OCI-LY3 (cell line): ENCODE measurements at regions not wholly inside any gene's neighbourhood (a gene's known extent, or its start where the extent isn't known, plus 50 kb on each side); places are given as distances from the start of the nearest gene placed in this dataset.

Experiments used
- H2AFZ ChIP-seq: fragments of 200-600, 300-600 bp; shearing (Covaris generic); 2 replicates; pipeline ENCODE4 v1.6.0; 2014; ENCODE audit warnings: antibody characterized with exemption, low read depth, low read length
- H3K27ac ChIP-seq: fragments of 200-600, 300-600 bp; sonication (generic); 2 replicates; pipeline ENCODE4 v1.5.1; 2014; ENCODE audit warnings: mild to moderate bottlenecking, low read length, moderate library complexity, mixed read lengths
- H3K27me3 ChIP-seq: fragments of 200-600, 300-600 bp; sonication (generic); 2 replicates; pipeline ENCODE4 v1.6.1; 2014; ENCODE audit warnings: low read depth, low read length, mixed read lengths
- H3K36me3 ChIP-seq: fragments of 200-600, 300-600 bp; sonication (generic); replicated peaks from 2 replicates; pipeline ENCODE3; 2014; ENCODE audit warnings: low read depth, low read length, mixed read lengths
- H3K4me1 ChIP-seq: fragments of 300-600, 200-600 bp; sonication (generic); 2 replicates; pipeline ENCODE4 v1.6.1; 2014; ENCODE audit warnings: low read length, mixed read lengths
- H3K4me2 ChIP-seq: fragments of 200-600, 300-600 bp; sonication (generic); 2 replicates; pipeline ENCODE4 v1.6.1; 2014; ENCODE audit warnings: low read length, mixed read lengths
- H3K4me3 ChIP-seq: fragments of 300-600, 200-600 bp; sonication (generic); 2 replicates; pipeline ENCODE4 v1.5.1; 2014; ENCODE audit warnings: antibody characterized with exemption, mild to moderate bottlenecking, low read length, moderate library complexity
- H3K79me2 ChIP-seq: fragments of 300-600, 200-600 bp; shearing (Covaris generic); 2 replicates; pipeline ENCODE4 v1.6.1; 2014; ENCODE audit warnings: mild to moderate bottlenecking, low read length, mixed read lengths
- H3K9ac ChIP-seq: fragments of 300-600, 200-600 bp; shearing (Covaris generic); 2 replicates; pipeline ENCODE4 v1.6.0; 2014; ENCODE audit warnings: mild to moderate bottlenecking, low read length, moderate library complexity
- H3K9me3 ChIP-seq: fragments of 200-600, 300-600 bp; shearing (Covaris generic); 2 replicates; pipeline ENCODE4 v1.6.1; 2014; ENCODE audit warnings: low read length, mixed read lengths; ENCODE audit not compliant: insufficient read depth
- H4K20me1 ChIP-seq: fragments of 200-600, 300-600 bp; sonication (generic); 2 replicates; pipeline ENCODE4 v1.6.1; 2016; ENCODE audit warnings: low read length, mixed read lengths; ENCODE audit not compliant: insufficient read depth
- CTCF ChIP-seq: fragments of 200-600, 300-600 bp; sonication (generic); IDR thresholded peaks from 2 replicates; pipeline ENCODE4 v1.5.1; 2014; ENCODE audit warnings: antibody characterized with exemption, low read length, low read depth
- EZH2phosphoT487 ChIP-seq: fragments of 200-600 bp; shearing (Covaris generic); IDR thresholded peaks from 2 replicates; pipeline ENCODE4 v1.6.1; 2018; ENCODE audit warnings: antibody characterized with exemption, mixed run types, low read depth

DNA sequence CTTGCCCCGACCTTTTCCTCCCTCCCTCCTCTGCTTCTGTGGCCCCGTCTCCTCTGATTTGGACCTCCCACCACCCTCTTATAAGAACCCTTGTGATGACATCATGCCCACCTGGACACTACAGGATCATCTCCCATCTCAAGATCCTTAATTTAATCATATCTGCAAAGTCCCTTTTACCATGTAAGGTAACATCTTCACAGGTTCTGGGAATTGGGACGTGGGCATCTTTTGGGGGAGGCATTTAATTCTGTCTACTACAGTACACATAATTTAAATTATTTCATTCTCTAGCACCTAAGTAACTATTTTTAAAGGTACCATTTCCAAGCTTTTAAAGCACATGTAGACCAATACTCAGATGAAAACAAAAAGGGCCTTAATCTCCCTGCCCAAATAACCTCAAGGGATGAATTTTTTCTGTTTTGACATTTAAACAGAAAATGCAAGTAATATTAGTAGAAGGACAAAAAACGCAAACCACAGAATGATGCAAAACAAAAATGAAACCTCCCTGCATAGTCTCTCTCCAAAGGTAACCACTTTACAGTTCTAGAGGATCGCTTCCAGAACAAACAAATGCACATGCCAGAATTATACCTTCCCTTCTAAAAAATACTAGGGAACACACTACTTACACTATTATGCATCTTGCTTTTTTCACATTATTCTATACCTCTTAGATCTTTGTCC is 222.1 kb downstream of the AACS start:
- peaks cover 60% of the 10 kb centered on the region for H3K27me3 ChIP-seq
- no peak overlapping the region for H3K4me3 ChIP-seq
- peaks cover 9% of the 10 kb centered on the region for H3K4me1 ChIP-seq
- no peaks in the 10 kb centered on the region for H3K79me2 ChIP-seq
- no peak overlapping the region for H3K9ac ChIP-seq
- no peak overlapping the region for H3K27ac ChIP-seq
- H3K4me2 ChIP-seq = peak overlapping the region; percentile 39; the same call in 1 of the 2 replicates
- no peaks in the 10 kb centered on the region for H3K9me3 ChIP-seq
- H2AFZ ChIP-seq = no peak overlapping the region
- no peak for TF ChIP-seq CTCF
- no peak for TF ChIP-seq EZH2phosphoT487
- H4K20me1 ChIP-seq = no peaks in the 10 kb centered on the region
- H3K36me3 ChIP-seq = no peaks in the 10 kb centered on the region

DNA sequence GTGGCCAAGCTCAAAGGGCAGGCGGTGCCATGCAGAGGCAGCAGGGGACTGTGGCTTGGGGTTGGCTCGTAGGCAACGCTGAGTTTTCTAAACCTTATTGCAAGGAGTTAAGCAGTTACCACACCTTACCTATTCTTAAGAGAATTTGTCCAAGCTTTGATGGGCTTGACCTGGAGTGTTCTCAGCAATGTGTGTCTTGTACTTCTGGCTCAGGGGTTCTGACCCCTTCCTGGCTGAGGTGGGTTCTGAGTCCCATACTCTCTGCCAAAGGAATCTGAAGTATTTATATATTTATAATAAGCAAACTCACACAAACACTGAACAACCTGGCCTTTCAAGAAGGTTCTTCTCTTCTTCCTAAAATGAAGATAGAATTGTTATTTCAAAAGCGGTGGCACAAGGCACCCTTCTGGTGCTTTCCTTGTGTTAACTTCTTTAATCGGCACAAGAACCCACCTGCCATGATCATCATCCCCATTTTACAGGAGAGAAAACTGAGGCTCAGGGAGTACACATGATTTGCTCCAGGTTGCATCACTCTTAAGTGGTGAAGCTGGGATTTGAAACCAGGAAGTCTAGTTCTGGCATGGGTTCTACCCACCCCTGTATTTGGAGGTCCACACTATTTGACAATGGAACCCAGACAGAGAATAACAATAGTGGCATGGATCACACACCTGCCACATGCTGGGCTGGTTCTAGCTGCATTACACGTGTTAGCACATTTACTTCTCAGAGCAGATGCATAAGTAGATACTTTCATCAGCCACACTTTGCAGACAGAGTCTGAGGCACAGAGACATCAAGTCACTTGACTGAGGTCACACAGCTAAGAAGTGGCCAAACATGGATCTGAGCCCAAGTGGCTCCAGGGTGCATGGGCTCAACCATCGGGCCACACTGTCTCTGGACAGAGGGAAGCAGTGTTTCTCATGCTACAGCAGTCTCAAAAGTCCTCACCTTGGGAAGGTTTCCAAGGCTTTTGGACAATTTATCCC is 224.0 kb downstream of the AACS start:
- Histone ChIP-seq H3K9me3 (no peaks in the 10 kb centered on the region), H3K27ac (no peak overlapping the region), H3K4me2 (no peak overlapping the region), H3K4me3 (no peak overlapping the region), H3K9ac (no peak overlapping the region), H3K27me3 (peaks cover 60% of the 10 kb centered on the region), H4K20me1 (no peaks in the 10 kb centered on the region), H2AFZ (no peak overlapping the region), H3K4me1 (peaks cover 9% of the 10 kb centered on the region), H3K36me3 (no peaks in the 10 kb centered on the region), H3K79me2 (no peaks in the 10 kb centered on the region)
- no peak for TF ChIP-seq EZH2phosphoT487
- TF ChIP-seq CTCF = no peak

GRCh38 chr12:125289970-125290369 is 224.7 kb downstream of the AACS start:
- no peak overlapping the region for H3K9ac ChIP-seq
- no peaks in the 10 kb centered on the region for H3K9me3 ChIP-seq
- peaks cover 9% of the 10 kb centered on the region for H3K4me1 ChIP-seq
- no peak overlapping the region for H3K27ac ChIP-seq
- no peaks in the 10 kb centered on the region for H3K36me3 ChIP-seq
- TF ChIP-seq EZH2phosphoT487 = no peak
- no peak for TF ChIP-seq CTCF
- no peaks in the 10 kb centered on the region for H4K20me1 ChIP-seq
- no peak overlapping the region for H3K4me2 ChIP-seq
- H3K4me3 ChIP-seq = no peak overlapping the region
- no peaks in the 10 kb centered on the region for H3K79me2 ChIP-seq
- H2AFZ ChIP-seq = no peak overlapping the region
- peaks cover 54% of the 10 kb centered on the region for H3K27me3 ChIP-seq

DNA sequence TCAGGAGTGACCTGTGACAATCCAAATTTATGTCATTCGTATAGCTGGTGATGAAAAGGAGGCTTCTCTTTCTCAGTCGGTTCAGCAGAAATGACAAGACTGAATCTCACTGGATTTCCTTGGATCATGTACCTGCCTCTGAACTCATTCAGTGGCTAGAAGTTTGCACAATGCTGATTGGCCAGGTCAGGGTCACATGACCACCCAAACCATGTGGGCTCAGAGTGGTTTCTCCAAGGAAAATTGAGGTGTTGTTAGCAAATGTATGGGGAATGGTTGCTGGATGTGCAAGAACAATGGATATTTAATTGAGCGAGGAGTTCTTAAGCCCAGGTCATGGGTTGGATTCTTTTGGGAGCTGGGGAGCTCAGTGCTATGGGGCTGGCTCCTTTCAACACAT is 227.5 kb downstream of the AACS start:
- Histone ChIP-seq H3K27me3 (peaks cover 52% of the 10 kb centered on the region), H2AFZ (no peak overlapping the region), H3K27ac (no peak overlapping the region), H3K9me3 (no peaks in the 10 kb centered on the region), H3K9ac (no peak overlapping the region), H3K36me3 (no peaks in the 10 kb centered on the region), H4K20me1 (no peaks in the 10 kb centered on the region), H3K79me2 (no peaks in the 10 kb centered on the region), H3K4me2 (no peak overlapping the region), H3K4me1 (peaks cover under 1% of the 10 kb centered on the region), H3K4me3 (no peak overlapping the region)
- TF ChIP-seq CTCF (no peak), EZH2phosphoT487 (no peak)
